OCI-LY1 (cell line): ENCODE measurements at regions not wholly inside any gene's neighbourhood (a gene's known extent, or its start where the extent isn't known, plus 50 kb on each side); places are given as distances from the start of the nearest gene placed in this dataset.

Source experiments
- H2AFZ ChIP-seq: fragments of 200-600 bp; sonication (generic), shearing (Covaris generic); 2 replicates; pipeline ENCODE4 v1.6.0; 2014; ENCODE audit warnings: antibody characterized with exemption, mild to moderate bottlenecking, low read length
- H3F3A ChIP-seq: fragments of 200-600 bp; sonication (generic), shearing (Covaris generic); 2 replicates; pipeline ENCODE4 v1.6.0; 2014; ENCODE audit warnings: mild to moderate bottlenecking, antibody characterized with exemption, low read length, moderate library complexity; ENCODE audit not compliant: insufficient read depth
- H3K27ac ChIP-seq: fragments of 200-600 bp; sonication (generic); 2 replicates; pipeline ENCODE4 v1.5.1; 2014; ENCODE audit warnings: low read length, mixed run types, mild to moderate bottlenecking, low read depth; ENCODE audit not compliant: poor library complexity, severe bottlenecking
- H3K27me3 ChIP-seq: fragments of 200-600 bp; sonication (generic); 2 replicates; pipeline ENCODE4 v1.6.0; 2014; ENCODE audit warnings: antibody characterized with exemption, mild to moderate bottlenecking, low read length, moderate library complexity; ENCODE audit not compliant: insufficient read depth
- H3K36me3 ChIP-seq: fragments of 200-600 bp; sonication (generic); 2 replicates; pipeline ENCODE4 v1.6.1; 2014; ENCODE audit warnings: mild to moderate bottlenecking, antibody characterized with exemption, low read length, moderate library complexity, mixed read lengths; ENCODE audit not compliant: insufficient read depth
- H3K4me1 ChIP-seq: fragments of 200-600 bp; sonication (generic); 2 replicates; pipeline ENCODE4 v1.5.1; 2014; ENCODE audit warnings: mild to moderate bottlenecking, low read length, moderate library complexity; ENCODE audit not compliant: insufficient read depth, severe bottlenecking
- H3K4me2 ChIP-seq: fragments of 200-600 bp; sonication (generic), shearing (Covaris generic); 2 replicates; pipeline ENCODE4 v1.6.1; 2014; ENCODE audit warnings: low read length
- H3K4me3 ChIP-seq: fragments of 200-600 bp; sonication (generic); 2 replicates; pipeline ENCODE4 v1.5.1; 2014; ENCODE audit warnings: low read length, low read depth, mild to moderate bottlenecking, mixed read lengths; ENCODE audit not compliant: poor library complexity, severe bottlenecking
- H3K79me2 ChIP-seq: fragments of 200-600 bp; shearing (Covaris generic); 2 replicates; pipeline ENCODE4 v1.6.1; 2016; ENCODE audit warnings: mixed run types, low read length, mixed read lengths; ENCODE audit not compliant: insufficient read depth
- H3K9ac ChIP-seq: fragments of 200-600 bp; sonication (generic), shearing (Covaris generic); 2 replicates; pipeline ENCODE4 v1.6.1; 2014; ENCODE audit warnings: mild to moderate bottlenecking, low read length, mixed read lengths
- H3K9me2 ChIP-seq: fragments of 200-600 bp; sonication (generic), shearing (Covaris generic); 2 replicates; pipeline ENCODE4 v1.6.1; 2014; ENCODE audit warnings: low read depth, mild to moderate bottlenecking, low read length, mixed read lengths
- H3K9me3 ChIP-seq: fragments of 200-600 bp; shearing (Covaris generic); 2 replicates; pipeline ENCODE4 v1.6.1; 2014; ENCODE audit warnings: low read length, mixed read lengths
- H4K20me1 ChIP-seq: fragments of 200-600 bp; sonication (generic), shearing (Covaris generic); 2 replicates; pipeline ENCODE4 v1.6.0; 2016; ENCODE audit warnings: mild to moderate bottlenecking, low read length; ENCODE audit not compliant: insufficient read depth
- CTCF ChIP-seq: fragments of 200-600 bp; sonication (generic), shearing (Covaris generic); IDR thresholded peaks from 2 replicates; pipeline ENCODE4 v1.5.1; 2017; ENCODE audit warnings: mild to moderate bottlenecking, antibody characterized with exemption, low read length, moderate library complexity, mixed read lengths
- EZH2 ChIP-seq: fragments of 200-600 bp; sonication (generic), shearing (Covaris generic); IDR thresholded peaks from 2 replicates; pipeline ENCODE4 v1.8.0; 2017; ENCODE audit warnings: borderline replicate concordance, mixed run types, mild to moderate bottlenecking, antibody characterized with exemption, low read length, moderate library complexity, mixed read lengths

- no peak overlapping the region for H3K9ac ChIP-seq
- H3K36me3 ChIP-seq, result no peaks in the 10 kb centered on the region
- no peaks in the 10 kb centered on the region for H3K4me1 ChIP-seq
- no peaks in the 10 kb centered on the region for H3K9me2 ChIP-seq
- H4K20me1 ChIP-seq, result no peaks in the 10 kb centered on the region
- H3K27ac ChIP-seq, result no peak overlapping the region
- no peak overlapping the region for H3K4me2 ChIP-seq
- no peaks in the 10 kb centered on the region for H3K27me3 ChIP-seq
- TF ChIP-seq CTCF, result no peak
- TF ChIP-seq EZH2, result no peak
- no peak overlapping the region for H2AFZ ChIP-seq
- H3K79me2 ChIP-seq, result no peaks in the 10 kb centered on the region
- H3F3A ChIP-seq, result no peaks in the 10 kb centered on the region
- no peaks in the 10 kb centered on the region for H3K9me3 ChIP-seq
- H3K4me3 ChIP-seq, result no peak overlapping the region
These were observed 461.7 kb upstream of the DPH6 start for GRCh38 chr15:36007699-36008098.

GRCh38 chr15:36008719-36009118, 462.8 kb upstream of the DPH6 start:
- no peak overlapping the region for H3K9ac ChIP-seq
- no peaks in the 10 kb centered on the region for H3K9me2 ChIP-seq
- H3F3A ChIP-seq, result no peaks in the 10 kb centered on the region
- H3K4me2 ChIP-seq, result no peak overlapping the region
- no peaks in the 10 kb centered on the region for H3K4me1 ChIP-seq
- H4K20me1 ChIP-seq, result no peaks in the 10 kb centered on the region
- H3K79me2 ChIP-seq, result no peaks in the 10 kb centered on the region
- no peak overlapping the region for H3K27ac ChIP-seq
- H2AFZ ChIP-seq, result no peak overlapping the region
- H3K4me3 ChIP-seq, result no peak overlapping the region
- no peaks in the 10 kb centered on the region for H3K36me3 ChIP-seq
- no peaks in the 10 kb centered on the region for H3K27me3 ChIP-seq
- no peak for TF ChIP-seq CTCF
- TF ChIP-seq EZH2, result no peak
- no peaks in the 10 kb centered on the region for H3K9me3 ChIP-seq

GRCh38 chr15:36024031-36024688, 478.2 kb upstream of the DPH6 start:
- no peak for TF ChIP-seq EZH2
- no peak for TF ChIP-seq CTCF
- H4K20me1 ChIP-seq, result no peaks in the 10 kb centered on the region
- H3K36me3 ChIP-seq, result no peaks in the 10 kb centered on the region
- no peaks in the 10 kb centered on the region for H3K4me1 ChIP-seq
- no peak overlapping the region for H3K27ac ChIP-seq
- no peaks in the 10 kb centered on the region for H3K27me3 ChIP-seq
- no peaks in the 10 kb centered on the region for H3K79me2 ChIP-seq
- H3K4me3 ChIP-seq, result no peak overlapping the region
- no peaks in the 10 kb centered on the region for H3K9me2 ChIP-seq
- H2AFZ ChIP-seq, result no peak overlapping the region
- H3K9me3 ChIP-seq, result no peaks in the 10 kb centered on the region
- H3K4me2 ChIP-seq, result no peak overlapping the region
- H3F3A ChIP-seq, result no peaks in the 10 kb centered on the region
- H3K9ac ChIP-seq, result no peak overlapping the region
